ENCODE measurements at regions not wholly inside any gene's neighbourhood (a gene's known extent, or its start where the extent isn't known, plus 50 kb on each side); places are given as distances from the start of the nearest gene placed in this dataset.

GRCh38 chr5:61790678-61791077 is 458.6 kb downstream of the ZSWIM6 start:
- no peak for DNase-seq (ENCODE audit: low read depth)

DNA sequence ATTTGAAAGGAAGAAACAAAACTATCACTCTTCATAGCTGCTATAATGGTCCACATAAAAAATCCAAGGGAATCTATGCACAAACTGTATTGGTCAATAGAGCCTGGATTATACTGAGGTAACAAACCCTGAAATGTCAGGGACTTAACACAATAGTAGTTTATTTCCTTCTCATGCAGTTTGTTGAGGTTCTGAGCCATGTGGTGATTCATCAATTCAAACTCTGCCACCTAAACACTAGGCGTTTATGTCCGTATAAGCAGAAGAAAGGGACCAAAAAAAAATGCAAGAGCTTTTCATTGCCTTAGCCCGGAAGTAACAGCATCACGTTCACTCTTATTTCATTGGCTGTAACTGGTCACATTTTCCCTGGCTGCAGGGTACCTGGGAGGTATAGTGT is 464.7 kb downstream of the ZSWIM6 start:
- DNase-seq (ENCODE audit: low read depth) = no peak

DNA sequence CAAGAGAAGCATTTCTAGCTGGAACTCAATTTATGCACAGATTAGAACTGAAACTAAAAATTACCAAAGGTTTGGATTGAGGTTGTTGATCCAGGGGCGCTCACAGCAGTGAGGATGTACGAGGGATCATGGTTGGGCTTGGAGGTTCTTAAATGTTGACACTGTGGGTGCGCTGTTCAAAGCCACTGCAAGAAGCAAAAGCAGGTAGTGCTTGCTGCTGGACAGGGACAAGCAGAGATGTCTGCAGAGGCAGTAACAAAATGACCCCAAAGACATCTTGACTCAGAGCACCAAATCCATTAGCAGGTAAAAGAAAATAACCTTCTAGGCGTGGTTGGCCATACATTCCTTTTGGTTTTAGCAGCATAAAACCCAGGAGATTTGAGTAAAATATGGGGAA is 468.4 kb downstream of the ZSWIM6 start:
- DNase-seq (ENCODE audit: low read depth) = no peak

DNA sequence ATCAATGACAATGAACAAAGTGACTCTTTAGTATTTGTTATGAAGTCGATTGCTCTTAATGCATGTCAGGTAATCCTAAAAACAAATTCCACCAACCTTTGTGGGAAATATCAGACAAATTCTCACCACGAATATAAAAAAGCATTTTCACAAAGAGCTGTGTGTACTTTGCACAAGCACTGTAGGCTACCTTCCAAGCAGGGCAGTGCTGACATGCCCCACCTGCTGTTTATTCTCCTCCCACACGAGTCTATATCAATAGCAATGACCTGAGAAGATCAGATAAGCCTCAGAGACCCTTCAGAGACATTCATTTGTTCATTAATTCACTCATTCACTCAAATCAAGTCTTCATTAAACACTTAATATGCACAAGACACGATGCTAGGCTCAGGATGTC is 469.1 kb downstream of the ZSWIM6 start:
- no peak for DNase-seq (ENCODE audit: low read depth)

GRCh38 chr5:61802456-61802855 is 470.4 kb downstream of the ZSWIM6 start:
- no peak for DNase-seq (ENCODE audit: low read depth)

DNA sequence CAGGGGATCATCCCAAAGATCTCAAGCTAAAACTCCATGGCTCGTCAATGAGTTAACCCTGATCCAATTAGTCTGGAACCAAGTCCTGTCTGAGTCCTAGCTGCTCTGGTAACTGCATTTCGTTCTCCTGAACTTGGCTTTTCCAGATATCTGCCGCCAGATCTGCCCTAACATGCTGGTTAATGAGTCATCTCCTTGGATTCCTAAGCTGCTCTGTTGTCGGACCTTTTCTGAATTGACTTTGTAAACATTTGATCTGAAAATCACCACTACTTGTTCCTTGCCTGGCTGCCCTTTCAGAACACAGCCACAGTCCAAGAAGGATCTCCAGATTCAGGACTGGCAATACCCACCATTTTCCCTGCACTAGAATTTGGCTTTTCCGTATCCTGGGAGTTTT is 473.0 kb downstream of the ZSWIM6 start:
- peak; percentile 89 for DNase-seq (ENCODE audit: low read depth)

DNA sequence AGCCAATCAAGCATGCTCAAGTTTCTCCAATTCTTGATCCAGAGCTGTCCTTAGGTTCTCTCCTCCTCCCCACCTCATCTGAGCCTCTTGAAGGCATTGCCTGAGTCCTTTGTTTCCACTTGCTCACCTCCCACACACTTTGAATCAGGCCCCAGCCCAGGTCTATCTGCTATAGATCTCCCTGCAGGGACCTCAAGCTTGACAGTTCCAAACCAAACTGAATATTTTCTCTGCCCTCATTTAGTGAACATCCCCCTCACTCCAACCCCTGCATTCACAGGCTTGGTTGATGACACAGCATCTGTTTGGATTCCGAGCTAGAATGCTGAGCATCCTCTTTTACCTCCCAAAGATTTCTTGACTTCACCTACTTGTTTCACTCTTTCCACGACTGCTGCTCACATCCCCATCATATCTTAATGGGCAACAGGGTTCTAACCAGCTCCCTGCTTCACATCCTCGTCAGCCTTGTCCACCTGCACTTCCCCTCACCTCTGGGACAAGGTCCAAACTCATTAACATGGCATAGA is 474.5 kb downstream of the ZSWIM6 start:
- no peak for DNase-seq (ENCODE audit: low read depth)

DNA sequence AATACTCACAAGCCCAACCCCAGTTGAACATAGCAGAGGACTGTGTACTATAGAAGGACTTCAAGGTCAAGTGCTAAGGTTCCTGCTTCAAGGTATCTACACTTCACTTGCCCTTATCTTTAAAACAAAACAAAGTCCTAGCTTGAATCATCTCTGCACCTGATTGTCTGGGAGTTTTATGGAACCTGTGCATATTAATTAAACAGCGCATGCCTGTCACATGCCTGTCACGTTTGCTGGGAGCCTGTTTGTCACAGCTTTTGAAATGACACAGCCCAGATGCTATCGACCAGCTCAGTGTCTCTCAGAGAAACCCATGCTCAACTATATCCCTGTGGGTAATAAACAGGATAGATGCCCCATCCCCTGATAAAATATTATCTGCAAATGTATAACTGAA is 476.0 kb downstream of the ZSWIM6 start:
- no peak for DNase-seq (ENCODE audit: low read depth)

DNA sequence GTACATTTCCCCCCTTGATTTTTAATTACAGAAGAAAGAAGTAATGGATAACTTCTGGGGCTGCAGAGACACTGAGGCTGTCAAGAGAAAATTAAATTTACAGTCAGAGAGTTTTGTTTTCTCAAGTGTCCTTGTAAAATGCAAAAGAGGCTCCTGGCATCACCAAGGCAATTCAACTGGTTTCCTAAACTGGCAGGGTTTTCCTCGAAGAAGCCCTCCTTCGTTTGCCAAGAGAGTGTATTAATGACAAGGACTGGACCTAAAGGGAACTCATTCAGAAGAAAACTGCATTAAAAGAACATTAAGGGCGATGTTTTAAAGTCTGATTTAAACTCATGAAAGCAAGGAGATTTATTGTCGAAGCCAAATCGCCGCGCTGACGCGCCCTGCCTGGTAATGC is 476.9 kb downstream of the ZSWIM6 start:
- no peak for DNase-seq (ENCODE audit: low read depth)

GRCh38 chr5:61809651-61810050 is 477.6 kb downstream of the ZSWIM6 start:
- DNase-seq (ENCODE audit: low read depth) = no peak

DNA sequence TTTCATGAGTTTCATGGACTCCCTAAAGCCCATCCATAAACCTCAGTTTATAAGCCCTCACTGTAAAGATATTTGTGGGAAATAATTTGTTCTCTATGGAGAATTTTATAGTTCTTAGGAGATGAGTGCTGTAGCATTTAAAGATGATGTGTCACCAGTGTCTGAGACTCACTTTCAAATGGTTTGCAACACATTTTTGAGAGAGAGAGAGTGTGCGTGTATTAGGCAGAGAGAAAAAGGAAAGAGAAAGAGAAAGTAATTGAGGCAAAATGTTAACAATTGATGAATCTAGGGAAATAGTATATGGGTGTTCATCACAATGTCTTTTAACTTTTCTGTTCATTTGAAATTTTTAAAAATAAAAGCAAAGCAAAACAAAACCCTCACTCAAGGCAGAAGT is 479.0 kb downstream of the ZSWIM6 start:
- peak; percentile 16 for DNase-seq (ENCODE audit: low read depth)

DNA sequence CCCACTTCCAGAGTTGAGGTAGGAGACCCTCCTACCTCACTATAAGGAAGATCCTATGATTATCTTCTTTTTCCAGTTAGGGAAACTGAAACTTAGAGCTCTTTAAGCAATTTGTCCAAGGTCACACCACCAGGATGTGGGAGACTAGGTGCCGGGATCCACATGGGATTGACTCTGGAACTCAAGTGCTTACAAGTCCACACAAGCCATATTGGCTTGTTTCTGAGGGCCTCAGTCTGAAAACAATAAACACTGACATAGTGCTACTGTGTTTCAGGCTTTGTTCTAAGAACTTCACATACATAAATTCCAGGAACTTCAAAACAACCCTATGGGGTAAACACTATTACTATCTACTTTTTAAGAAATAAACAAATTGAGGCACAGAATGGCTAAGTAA is 481.3 kb downstream of the ZSWIM6 start:
- no peak for DNase-seq (ENCODE audit: low read depth)

DNA sequence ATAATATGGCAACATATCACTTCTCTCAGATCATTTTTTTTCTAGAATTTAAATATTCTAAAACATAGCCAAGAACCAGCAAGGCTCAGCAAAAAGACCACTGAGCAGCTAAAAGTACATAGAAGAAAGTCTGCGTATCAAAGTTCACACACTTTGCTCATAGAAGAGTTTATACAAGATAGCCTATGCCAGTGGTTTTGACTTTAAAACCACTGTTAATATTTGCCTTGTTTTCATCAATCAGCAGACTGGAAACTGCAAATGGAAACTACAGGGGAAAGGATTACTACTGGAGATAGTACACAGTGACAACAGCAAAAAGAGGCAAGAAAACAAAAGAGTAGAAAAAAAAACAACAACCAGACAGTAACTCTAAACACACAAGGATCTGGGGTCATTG is 483.3 kb downstream of the ZSWIM6 start:
- no peak for DNase-seq (ENCODE audit: low read depth)

GRCh38 chr5:61816146-61816545 is 484.1 kb downstream of the ZSWIM6 start:
- DNase-seq (ENCODE audit: low read depth) = no peak

GRCh38 chr5:61816585-61817450 is 484.8 kb downstream of the ZSWIM6 start:
- no peak for DNase-seq (ENCODE audit: low read depth)

DNA sequence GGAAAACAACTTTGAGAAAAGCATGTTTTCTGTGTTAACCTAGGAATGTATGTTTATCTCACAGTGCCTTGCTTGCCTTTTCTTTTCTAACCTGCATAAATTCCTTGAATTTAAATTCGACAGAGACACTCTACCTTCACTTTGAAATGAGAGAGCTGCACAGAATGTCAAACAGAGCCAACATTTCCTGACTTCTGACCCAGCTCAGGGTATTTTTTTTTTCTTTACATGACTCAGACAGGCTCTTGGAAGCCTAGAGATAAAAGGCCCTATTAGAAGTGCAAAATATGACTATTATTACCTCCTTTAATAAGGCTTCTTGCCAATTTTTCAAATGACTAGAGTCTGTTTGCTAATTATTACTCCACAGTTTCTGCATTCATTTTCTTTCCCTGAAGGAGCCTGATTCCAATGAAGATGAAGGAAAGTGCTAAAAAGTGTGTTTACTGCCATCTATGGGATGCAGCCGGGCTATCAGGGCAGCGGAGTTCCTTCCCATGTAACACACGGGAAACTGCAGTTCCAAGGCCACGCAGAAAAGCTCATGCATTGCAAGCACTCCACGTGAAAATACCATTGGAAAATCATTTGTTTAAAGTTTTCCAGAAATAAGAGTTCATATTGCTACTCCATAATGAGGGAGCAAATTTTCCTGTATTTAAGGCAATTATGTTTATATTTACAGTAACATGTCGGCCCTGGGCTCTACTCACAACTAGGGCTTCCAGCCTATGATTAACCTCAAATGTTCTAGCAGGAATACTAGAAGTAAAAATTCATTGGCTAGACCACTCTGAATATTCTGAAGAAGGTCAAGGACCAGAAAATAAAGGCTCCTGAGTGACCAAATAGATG is 485.6 kb downstream of the ZSWIM6 start:
- peak; percentile 54 for DNase-seq (ENCODE audit: low read depth)

- DNase-seq (ENCODE audit: low read depth) = no peak
Measured at GRCh38 chr5:61820836-61821235, 485.2 kb upstream of the KIF2A start.

GRCh38 chr5:61821561-61821960 is 484.4 kb upstream of the KIF2A start:
- DNase-seq (ENCODE audit: low read depth) = no peak

DNA sequence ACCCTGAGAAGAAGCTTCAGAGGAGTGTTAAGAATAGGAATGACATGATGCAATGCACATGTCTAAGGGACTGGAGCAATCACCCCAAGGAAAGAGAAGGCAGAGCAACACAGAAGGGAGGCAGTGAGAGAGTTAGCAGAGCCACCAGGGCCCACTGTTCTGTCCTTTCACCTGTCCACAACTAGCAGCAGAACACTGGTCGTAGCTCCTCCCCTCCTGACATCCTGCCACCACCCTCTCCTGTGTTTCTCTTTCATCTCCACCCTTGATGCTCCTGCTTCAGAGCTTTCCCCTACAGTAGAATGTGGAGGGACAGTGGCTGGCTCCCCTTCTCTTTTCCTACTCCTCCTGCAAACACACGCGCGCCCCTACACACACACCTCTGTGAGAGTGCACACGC is 483.4 kb upstream of the KIF2A start:
- DNase-seq (ENCODE audit: low read depth) = no peak

GRCh38 chr5:61823065-61823464 is 482.9 kb upstream of the KIF2A start:
- DNase-seq (ENCODE audit: low read depth) = no peak

GRCh38 chr5:61823781-61824180 is 482.2 kb upstream of the KIF2A start:
- DNase-seq (ENCODE audit: low read depth) = no peak

DNA sequence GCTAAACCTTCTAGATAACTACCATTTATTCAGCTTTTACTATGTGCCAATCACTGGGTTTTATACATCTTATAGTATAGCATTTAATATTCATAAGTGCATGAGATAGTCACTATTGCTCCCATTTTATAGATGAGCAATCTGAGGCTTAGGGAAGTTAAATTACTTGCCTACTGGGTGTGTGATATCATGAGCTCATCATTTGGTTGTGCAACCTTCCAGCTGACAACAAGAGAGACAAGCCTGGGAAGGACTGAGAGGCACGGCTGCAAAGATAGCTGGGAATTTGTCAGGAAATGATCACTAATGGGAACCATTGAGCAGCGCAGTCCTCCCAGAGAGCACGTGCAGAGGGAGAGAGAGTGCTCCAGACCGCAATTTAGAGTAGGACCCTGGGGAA is 481.6 kb upstream of the KIF2A start:
- peak; percentile 15 for DNase-seq (ENCODE audit: low read depth)

DNA sequence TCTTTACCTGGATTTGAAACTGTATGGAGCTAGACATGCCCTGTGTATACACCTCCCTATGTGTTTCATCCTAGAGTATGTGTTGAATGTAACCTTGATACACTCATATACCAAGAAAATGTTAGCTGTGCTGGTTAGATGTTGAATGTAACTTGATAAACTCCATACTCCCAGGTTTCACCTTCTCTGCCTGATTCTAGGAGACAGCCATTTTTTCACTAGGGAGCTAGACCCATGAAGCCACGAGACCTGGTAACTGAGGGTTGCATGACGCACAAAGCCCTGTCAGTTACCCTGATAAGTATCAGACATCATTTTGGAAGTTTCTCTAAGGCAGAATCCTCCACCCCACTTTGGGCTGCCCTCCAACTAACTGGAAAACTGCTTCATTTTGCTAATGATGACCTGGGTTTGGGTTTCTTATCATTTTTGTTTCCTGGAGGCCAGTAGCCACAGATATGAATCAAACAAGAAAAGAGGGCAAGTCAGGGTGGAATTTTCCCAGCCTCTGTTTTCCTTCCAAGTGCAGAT is 478.5 kb upstream of the KIF2A start:
- no peak for DNase-seq (ENCODE audit: low read depth)

Data from iris pigment epithelial cell (primary cell).